ENCODE measurements at regions not wholly inside any gene's neighbourhood (a gene's known extent, or its start where the extent isn't known, plus 50 kb on each side); places are given as distances from the start of the nearest gene placed in this dataset.
"Not testable (repeated sequence)": the region's sequence is repeated elsewhere in the genome, so short reads cannot be mapped to it uniquely, and the experiment has no call there.

GRCh38 chr4:157700898-157701694 is 471.7 kb downstream of the GASK1B start:
- no peak for DNase-seq (ENCODE audit: extremely low spot score)
- ChIA-PET CTCF (interaction anchor here (1.0 to 1.2 kb wide), 2 partner anchors 10 to 20 kb away, joined by 3 to 4 read pairs; no protein-coding TSS in a partner anchor), POLR2A (no interaction called here)
- TF ChIP-seq, protein P1, sequence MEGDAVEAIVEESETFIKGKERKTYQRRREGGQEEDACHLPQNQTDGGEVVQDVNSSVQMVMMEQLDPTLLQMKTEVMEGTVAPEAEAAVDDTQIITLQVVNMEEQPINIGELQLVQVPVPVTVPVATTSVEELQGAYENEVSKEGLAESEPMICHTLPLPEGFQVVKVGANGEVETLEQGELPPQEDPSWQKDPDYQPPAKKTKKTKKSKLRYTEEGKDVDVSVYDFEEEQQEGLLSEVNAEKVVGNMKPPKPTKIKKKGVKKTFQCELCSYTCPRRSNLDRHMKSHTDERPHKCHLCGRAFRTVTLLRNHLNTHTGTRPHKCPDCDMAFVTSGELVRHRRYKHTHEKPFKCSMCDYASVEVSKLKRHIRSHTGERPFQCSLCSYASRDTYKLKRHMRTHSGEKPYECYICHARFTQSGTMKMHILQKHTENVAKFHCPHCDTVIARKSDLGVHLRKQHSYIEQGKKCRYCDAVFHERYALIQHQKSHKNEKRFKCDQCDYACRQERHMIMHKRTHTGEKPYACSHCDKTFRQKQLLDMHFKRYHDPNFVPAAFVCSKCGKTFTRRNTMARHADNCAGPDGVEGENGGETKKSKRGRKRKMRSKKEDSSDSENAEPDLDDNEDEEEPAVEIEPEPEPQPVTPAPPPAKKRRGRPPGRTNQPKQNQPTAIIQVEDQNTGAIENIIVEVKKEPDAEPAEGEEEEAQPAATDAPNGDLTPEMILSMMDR (IDR thresholded peaks at IDR 0.05; ENCODE audit: control extremely low read depth, extremely low read depth, low read depth, missing control alignments) = no peak

DNA sequence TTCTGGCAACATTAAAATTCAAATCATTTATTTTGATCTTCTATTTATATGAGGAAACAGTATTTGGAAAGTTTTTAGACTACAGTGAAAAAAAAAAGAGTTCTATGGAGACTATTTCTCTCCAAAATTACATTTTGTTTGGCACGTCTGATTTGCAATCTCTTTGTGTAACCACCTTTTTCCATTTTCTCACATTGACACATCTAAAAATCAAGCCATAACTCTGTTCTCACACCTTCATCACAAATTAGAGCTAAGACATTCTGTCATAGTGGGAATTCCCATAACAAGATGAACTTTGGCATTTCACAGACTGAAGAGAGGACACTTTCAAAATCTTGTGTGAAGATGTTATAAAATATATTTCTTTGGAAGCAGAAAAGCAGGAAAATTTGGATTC is 468.9 kb downstream of the GRIA2 start:
- CTCF ChIA-PET = no interaction called here
- TF ChIP-seq, protein P1 (IDR thresholded peaks at IDR 0.05; ENCODE audit: control extremely low read depth, extremely low read depth, low read depth, missing control alignments) = no peak
- POLR2A ChIA-PET = no interaction called here
- no peak for DNase-seq (ENCODE audit: extremely low spot score)

- ChIA-PET CTCF (no interaction called here), POLR2A (no interaction called here)
- TF ChIP-seq, protein P1 (IDR thresholded peaks at IDR 0.05; ENCODE audit: control extremely low read depth, extremely low read depth, low read depth, missing control alignments) = no peak
Measured at GRCh38 chr4:157687971-157688370, 467.4 kb downstream of the GRIA2 start.

DNA sequence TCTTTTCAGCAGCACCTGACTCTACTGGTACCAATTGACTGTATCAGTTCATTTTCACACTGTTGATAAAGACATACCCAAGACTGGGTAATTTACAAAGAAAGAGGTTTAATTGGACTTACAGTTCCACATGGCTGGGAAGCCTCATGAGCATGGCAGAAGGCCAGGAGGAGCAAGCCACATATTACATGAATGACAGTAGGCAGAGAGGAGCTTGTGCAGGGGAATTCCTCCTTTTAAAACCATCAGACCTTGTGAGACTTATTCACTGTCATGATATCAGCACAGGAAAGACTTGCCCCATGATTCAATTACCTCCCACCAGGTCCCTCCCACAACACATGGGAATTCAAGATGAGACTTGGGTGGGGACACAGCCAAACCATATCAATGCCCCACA is 458.8 kb downstream of the GRIA2 start:
- CTCF ChIA-PET; POLR2A ChIA-PET; DNase-seq (ENCODE audit: extremely low spot score): not testable (repeated sequence)

More at GRCh38 chr4:157687971-157688370, 467.4 kb downstream of the GRIA2 start:
- DNase-seq (ENCODE audit: extremely low spot score) = no peak

- TF ChIP-seq, protein P1 (IDR thresholded peaks at IDR 0.05; ENCODE audit: control extremely low read depth, extremely low read depth, low read depth, missing control alignments) = no peak
- ChIA-PET POLR2A (no interaction called here), CTCF (no interaction called here)
- DNase-seq (ENCODE audit: extremely low spot score) = no peak
Measured at GRCh38 chr4:157678478-157678877, 457.9 kb downstream of the GRIA2 start.

DNA sequence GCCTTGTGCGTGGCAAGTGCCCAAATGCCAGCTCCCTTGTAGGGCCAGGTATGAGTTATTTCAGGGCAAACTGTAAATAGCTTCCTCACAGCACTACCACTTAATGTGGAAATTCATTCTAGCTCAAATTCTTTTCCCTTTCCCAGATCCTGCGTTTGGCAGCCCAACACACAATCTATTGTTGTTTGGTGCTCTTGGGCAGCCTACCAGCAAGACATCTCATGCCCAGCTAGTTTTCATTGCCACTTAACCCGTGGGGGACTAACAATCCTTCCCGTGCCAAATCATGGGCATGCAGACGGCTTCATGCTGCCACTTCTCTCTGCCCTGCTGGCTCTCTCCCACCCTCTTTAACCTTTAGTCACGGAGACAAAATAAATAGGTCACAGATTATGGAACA is 454.2 kb downstream of the GRIA2 start:
- TF ChIP-seq, protein P1 (IDR thresholded peaks at IDR 0.05; ENCODE audit: control extremely low read depth, extremely low read depth, low read depth, missing control alignments) = no peak
- CTCF ChIA-PET = no interaction called here
- DNase-seq (ENCODE audit: extremely low spot score) = no peak
- POLR2A ChIA-PET = no interaction called here

DNA sequence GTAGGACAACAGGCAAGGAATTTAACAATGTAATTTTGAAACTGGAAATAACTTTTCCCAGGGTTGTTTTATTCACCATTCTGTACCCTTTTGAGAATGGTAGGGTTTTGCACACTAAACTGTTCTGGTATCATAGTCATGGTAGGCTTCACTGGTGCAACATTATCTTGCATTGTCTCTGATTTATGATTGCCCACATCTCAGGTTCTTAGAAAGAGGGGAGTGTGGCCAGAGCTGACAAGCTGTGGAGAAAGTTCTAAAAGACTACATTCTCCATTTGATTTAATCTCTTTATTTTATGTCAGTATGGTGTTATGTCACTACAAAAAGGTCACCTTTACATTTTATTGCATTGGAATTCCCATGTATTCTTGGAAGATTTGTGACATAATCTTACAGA is 447.3 kb downstream of the GRIA2 start:
- TF ChIP-seq, protein P1 (IDR thresholded peaks at IDR 0.05; ENCODE audit: control extremely low read depth, extremely low read depth, low read depth, missing control alignments) = no peak
- CTCF ChIA-PET = interaction anchor here (0.8 kb wide), 1 partner anchor 9 kb away, joined by 3 read pairs; no protein-coding TSS in a partner anchor
- POLR2A ChIA-PET = no interaction called here
- DNase-seq (ENCODE audit: extremely low spot score) = no peak

All from GM10248 (cell line).